K562 (cell line): ENCODE measurements at regions not wholly inside any gene's neighbourhood (a gene's known extent, or its start where the extent isn't known, plus 50 kb on each side); places are given as distances from the start of the nearest gene placed in this dataset.

ENCODE experiments used
- ATAC-seq: fragments of 200-7000 bp; cut with Tn5 transposase; 3 replicates; pipeline ENCODE4 v1.9.1; 2020; ENCODE audit warnings: moderate library complexity
- BruUV-seq: library from RNA; stranded (reverse); fragments of 400-500 nt; replicated peaks from 2 replicates; lab custom pipeline; 2021; lab: Mats Ljungman, UMichigan
- CTCF ChIA-PET: fragments of 300-600 bp; formaldehyde crosslinking; extraction: SDS; loops from one replicate; lab custom pipeline; 2021; ENCODE audit warnings: low intra/inter-chr PET ratio; lab: Yijun Ruan, JAX
- POLR2A ChIA-PET: fragments of 300-600, 350-650 bp; sonication (Branson Sonifier 250); formaldehyde crosslinking; extraction: SDS; loops from one replicate; lab custom pipeline; 2021; ENCODE audit warnings: antibody characterized with exemption, inconsistent platforms; lab: Yijun Ruan, JAX
- DNase-seq, 4 experiments: peaks; one replicate each; pipeline versions ENCODE4 v3.0.0 to v3.0.0-alpha.2; 2011 to 2018; ENCODE audit warnings: low spot score in 3 of 4, mixed read lengths in 3 of 4; ENCODE audit errors: extremely low read depth in 1 of 4
- FAIRE-seq: peaks from 2 replicates; lab custom pipeline; 2011; peaks lifted over from hg19 to GRCh38; lab: Jason Lieb, UNC
- H2AFZ ChIP-seq: 2 replicates; pipeline ENCODE4 v1.6.0; 2011; ENCODE audit warnings: low read depth, low read length, control low read depth, inconsistent platforms
- H3K27ac ChIP-seq: fragments of 200-600 bp; 3 replicates; pipeline ENCODE4 v1.8.0; 2011; ENCODE audit warnings: low read depth, mild to moderate bottlenecking, control low read depth, inconsistent platforms, low read length, moderate library complexity, mixed read lengths; ENCODE audit errors: extremely low read depth
- H3K27me3 ChIP-seq, 2 experiments: fragments of 300-600 bp in 1 of 2; 2 replicates in 1 of 2; 3 replicates in 1 of 2; pipeline versions ENCODE4 v1.6.0 to v1.8.0; 2011; ENCODE audit warnings: inconsistent platforms in 2 of 2, low read length in 2 of 2, mild to moderate bottlenecking in 1 of 2, mixed read lengths in 1 of 2, moderate library complexity in 1 of 2; ENCODE audit not compliant: control insufficient read depth in 2 of 2, insufficient read depth in 2 of 2
- H3K36me3 ChIP-seq: fragments of 300-600 bp; 3 replicates; pipeline ENCODE4 v1.8.0; 2011; ENCODE audit warnings: mild to moderate bottlenecking, low read length, inconsistent platforms; ENCODE audit not compliant: control insufficient read depth, insufficient read depth
- H3K4me1 ChIP-seq, 2 experiments: fragments of 200-600 bp in 1 of 2; replicated peaks in 1 of 2; 2 replicates in 1 of 2; 3 replicates in 1 of 2; pipeline versions ENCODE4 v1.5.1 to v1.8.0; 2011; ENCODE audit warnings: inconsistent platforms in 2 of 2, low read length in 2 of 2, mild to moderate bottlenecking in 1 of 2, mixed read lengths in 1 of 2, moderate library complexity in 1 of 2; ENCODE audit not compliant: control insufficient read depth in 2 of 2, insufficient read depth in 2 of 2
- H3K4me2 ChIP-seq: 2 replicates; pipeline ENCODE4 v1.6.1; 2011; ENCODE audit warnings: low read length, control low read depth, inconsistent platforms, mixed read lengths; ENCODE audit not compliant: insufficient read depth
- H3K4me3 ChIP-seq: fragments of 200-600 bp; sonication (generic), shearing (Covaris generic); 2 replicates; pipeline ENCODE4 v1.5.1; 2016; ENCODE audit warnings: control low read depth, inconsistent platforms
- H3K79me2 ChIP-seq: fragments of 200-600 bp; 3 replicates; pipeline ENCODE4 v1.8.0; 2011; ENCODE audit warnings: low read length, inconsistent platforms; ENCODE audit not compliant: control insufficient read depth, insufficient read depth
- H3K9ac ChIP-seq, 2 experiments: 2 replicates each; pipeline versions ENCODE4 v1.6.0 to v1.6.1; 2011; ENCODE audit warnings: low read depth in 2 of 2, low read length in 2 of 2, control low read depth in 1 of 2, inconsistent platforms in 1 of 2, mild to moderate bottlenecking in 1 of 2, mixed read lengths in 1 of 2; ENCODE audit not compliant: insufficient read depth in 1 of 2
- H3K9me1 ChIP-seq: one replicate; pipeline ENCODE4 v1.6.0; 2011; ENCODE audit warnings: inconsistent platforms, mild to moderate bottlenecking, low read length, moderate library complexity; ENCODE audit not compliant: control insufficient read depth, insufficient read depth
- H3K9me3 ChIP-seq: replicated peaks from 2 replicates; pipeline ENCODE4 v1.5.1; 2011; ENCODE audit warnings: low read depth, low read length, inconsistent platforms; ENCODE audit not compliant: control insufficient read depth, insufficient read depth
- H4K20me1 ChIP-seq: replicated peaks from 2 replicates; pipeline ENCODE4 v1.6.1; 2011; ENCODE audit warnings: low read length, inconsistent platforms, mixed read lengths; ENCODE audit not compliant: control insufficient read depth, insufficient read depth
- C11orf30 ChIP-seq: fragments of 450-650 bp; IDR thresholded peaks from 2 replicates; pipeline ENCODE4 v1.6.1; 2016; ENCODE audit warnings: low read depth, mild to moderate bottlenecking
- EGR1 ChIP-seq: fragments of 450-650 bp; conservative IDR thresholded peaks from 2 replicates; pipeline ENCODE4 v1.6.1; 2017; ENCODE audit warnings: mild to moderate bottlenecking
- HDAC3 ChIP-seq: fragments of 450-650 bp; IDR thresholded peaks from 2 replicates; pipeline ENCODE4 v1.6.1; 2018; ENCODE audit warnings: borderline replicate concordance, mild to moderate bottlenecking, moderate library complexity; ENCODE audit not compliant: partially characterized antibody
- MAFG ChIP-seq: fragments of 450-650 bp; conservative IDR thresholded peaks from 2 replicates; pipeline ENCODE4 v1.6.1; 2016; ENCODE audit warnings: missing genetic modification characterization, missing compliant biosample characterization
- SP2 ChIP-seq: IDR thresholded peaks from 2 replicates; pipeline ENCODE4 v1.6.1; 2011; ENCODE audit warnings: mild to moderate bottlenecking, low read depth, low read length, moderate library complexity; ENCODE audit not compliant: poor library complexity, severe bottlenecking; ENCODE audit errors: extremely low read depth
- ZBTB33 ChIP-seq: sonication (generic); formaldehyde crosslinking; IDR thresholded peaks from 2 replicates; pipeline ENCODE4 v1.8.1; 2023; ENCODE audit warnings: mild to moderate bottlenecking, missing genetic modification reagents
- ZNF282 ChIP-seq: sonication (generic); formaldehyde crosslinking; IDR thresholded peaks from 2 replicates; pipeline ENCODE4 v1.8.1; 2023; ENCODE audit warnings: missing genetic modification reagents
- WGBS: fragments of 100-300 bp; shearing (Covaris generic); methylation state at CpG from one replicate; pipeline ENCODE4 v1.1.6; 2016; ENCODE audit warnings: low coverage, mixed read lengths; ENCODE audit not compliant: insufficient coverage; ENCODE audit errors: missing lambda C conversion rate; 5-methylcytosine and 5-hydroxymethylcytosine counted together
- in situ Hi-C: fragments of 300-500 bp; cut with MboI; formaldehyde crosslinking; loops from 4 replicates; pipeline ENCODE4 v1.15.0; 2018; ENCODE audit warnings: inconsistent platforms, mixed read lengths
- intact Hi-C: fragments of 100-400 bp; cut with micrococcal nuclease; formaldehyde crosslinking; loops from 2 replicates; pipeline ENCODE4 v1.14.2; 2022
- TF ChIP-seq, protein P1 (sequence below): fragments of 250-450 bp; sonication (Bioruptor Pico); IDR thresholded peaks from 2 replicates; pipeline ENCODE4 v1.4.0; 2020

- H3K4me2 ChIP-seq: no peak overlapping the region
- H4K20me1 ChIP-seq: no peaks in the 10 kb centered on the region
- no peaks in the 10 kb centered on the region for H3K79me2 ChIP-seq
- 0 out of 2 replicates have a peak, but pooled peaks have one; percentile 5 for TF ChIP-seq EGR1
- peak; percentile 59; the same call in 1 of the 2 replicates for TF ChIP-seq ZBTB33 (CRISPR knock-in tag)
- TF ChIP-seq HDAC3: no peak
- BruUV-seq: no TSS peak
- no peak overlapping the region for H3K27ac ChIP-seq
- no peaks in the 10 kb centered on the region for H3K36me3 ChIP-seq
- 73% methylated on average over 5 of the region's 5 CpGs for WGBS
- in situ Hi-C loops: no loop called here
- H3K4me3 ChIP-seq: no peak overlapping the region
- DNase-seq (no peak), ATAC-seq (no peak), FAIRE-seq (no peak)
- no peaks in the 10 kb centered on the region for H3K27me3 ChIP-seq
- no peak overlapping the region for H3K9ac ChIP-seq
- H3K9me3 ChIP-seq: no peaks in the 10 kb centered on the region
- peaks cover 0 to 9% of the 10 kb centered on the region in 2 experiments; a peak in 2 of 5 replicates for H3K4me1 ChIP-seq
- no peak overlapping the region for H2AFZ ChIP-seq
- CTCF ChIA-PET: no interaction called here
- intact Hi-C loops: no loop called here
- H3K9me1 ChIP-seq: no peaks in the 10 kb centered on the region
- POLR2A ChIA-PET: interaction anchor here (1.3 kb wide), 1 partner anchor 9 kb away, joined by 3 read pairs; no protein-coding TSS in a partner anchor
Observed at GRCh38 chr1:166603296-166603695, 236.0 kb upstream of the POGK start.

DNA sequence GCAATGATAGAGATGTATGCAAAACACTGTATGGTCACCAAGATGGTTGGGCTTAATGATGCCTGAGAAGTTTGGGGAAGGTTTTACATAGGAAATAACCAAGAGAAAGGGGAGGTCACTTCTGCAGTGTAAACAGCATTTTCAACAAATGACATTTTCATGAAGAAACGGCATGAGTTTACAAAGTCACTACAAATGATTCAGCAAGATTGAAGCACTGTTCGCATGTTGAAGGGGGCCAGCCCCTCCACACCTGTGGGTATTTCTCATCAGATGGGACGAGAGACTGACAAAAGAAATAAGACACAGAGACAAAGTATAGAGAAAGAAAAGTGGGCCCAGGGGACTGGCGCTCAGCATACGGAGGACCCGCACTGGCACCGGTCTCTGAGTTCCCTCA is 234.1 kb upstream of the POGK start:
- in situ Hi-C loops (no loop called here), intact Hi-C loops (no loop called here)
- Histone ChIP-seq H2AFZ (peak overlapping the region; percentile 72), H3K9ac (no peak overlapping the region), H3K4me2 (peak overlapping the region; percentile 52), H3K79me2 (no peaks in the 10 kb centered on the region), H4K20me1 (no peaks in the 10 kb centered on the region), H3K9me1 (no peaks in the 10 kb centered on the region), H3K27ac (no peak overlapping the region), H3K4me3 (no peak overlapping the region), H3K4me1 (peaks cover 0 to 9% of the 10 kb centered on the region in 2 experiments; a peak in 2 of 5 replicates), H3K9me3 (no peaks in the 10 kb centered on the region), H3K36me3 (no peaks in the 10 kb centered on the region), H3K27me3 (no peaks in the 10 kb centered on the region)
- 33% methylated on average over 6 of the region's 7 CpGs for WGBS
- CTCF ChIA-PET: no interaction called here
- POLR2A ChIA-PET: interaction anchor here (1.1 kb wide), 1 partner anchor 11 kb away, joined by 4 read pairs; no protein-coding TSS in a partner anchor
- no peak for FAIRE-seq
- DNase-seq: no peak
- no TSS peak for BruUV-seq
- ATAC-seq: peak; percentile 45
- TF ChIP-seq C11orf30: peak; percentile 76
- TF ChIP-seq SP2: no peak
- TF ChIP-seq ZNF282 (CRISPR knock-in tag): no peak
- peak; percentile 61 for TF ChIP-seq MAFG
- TF ChIP-seq, protein P1, sequence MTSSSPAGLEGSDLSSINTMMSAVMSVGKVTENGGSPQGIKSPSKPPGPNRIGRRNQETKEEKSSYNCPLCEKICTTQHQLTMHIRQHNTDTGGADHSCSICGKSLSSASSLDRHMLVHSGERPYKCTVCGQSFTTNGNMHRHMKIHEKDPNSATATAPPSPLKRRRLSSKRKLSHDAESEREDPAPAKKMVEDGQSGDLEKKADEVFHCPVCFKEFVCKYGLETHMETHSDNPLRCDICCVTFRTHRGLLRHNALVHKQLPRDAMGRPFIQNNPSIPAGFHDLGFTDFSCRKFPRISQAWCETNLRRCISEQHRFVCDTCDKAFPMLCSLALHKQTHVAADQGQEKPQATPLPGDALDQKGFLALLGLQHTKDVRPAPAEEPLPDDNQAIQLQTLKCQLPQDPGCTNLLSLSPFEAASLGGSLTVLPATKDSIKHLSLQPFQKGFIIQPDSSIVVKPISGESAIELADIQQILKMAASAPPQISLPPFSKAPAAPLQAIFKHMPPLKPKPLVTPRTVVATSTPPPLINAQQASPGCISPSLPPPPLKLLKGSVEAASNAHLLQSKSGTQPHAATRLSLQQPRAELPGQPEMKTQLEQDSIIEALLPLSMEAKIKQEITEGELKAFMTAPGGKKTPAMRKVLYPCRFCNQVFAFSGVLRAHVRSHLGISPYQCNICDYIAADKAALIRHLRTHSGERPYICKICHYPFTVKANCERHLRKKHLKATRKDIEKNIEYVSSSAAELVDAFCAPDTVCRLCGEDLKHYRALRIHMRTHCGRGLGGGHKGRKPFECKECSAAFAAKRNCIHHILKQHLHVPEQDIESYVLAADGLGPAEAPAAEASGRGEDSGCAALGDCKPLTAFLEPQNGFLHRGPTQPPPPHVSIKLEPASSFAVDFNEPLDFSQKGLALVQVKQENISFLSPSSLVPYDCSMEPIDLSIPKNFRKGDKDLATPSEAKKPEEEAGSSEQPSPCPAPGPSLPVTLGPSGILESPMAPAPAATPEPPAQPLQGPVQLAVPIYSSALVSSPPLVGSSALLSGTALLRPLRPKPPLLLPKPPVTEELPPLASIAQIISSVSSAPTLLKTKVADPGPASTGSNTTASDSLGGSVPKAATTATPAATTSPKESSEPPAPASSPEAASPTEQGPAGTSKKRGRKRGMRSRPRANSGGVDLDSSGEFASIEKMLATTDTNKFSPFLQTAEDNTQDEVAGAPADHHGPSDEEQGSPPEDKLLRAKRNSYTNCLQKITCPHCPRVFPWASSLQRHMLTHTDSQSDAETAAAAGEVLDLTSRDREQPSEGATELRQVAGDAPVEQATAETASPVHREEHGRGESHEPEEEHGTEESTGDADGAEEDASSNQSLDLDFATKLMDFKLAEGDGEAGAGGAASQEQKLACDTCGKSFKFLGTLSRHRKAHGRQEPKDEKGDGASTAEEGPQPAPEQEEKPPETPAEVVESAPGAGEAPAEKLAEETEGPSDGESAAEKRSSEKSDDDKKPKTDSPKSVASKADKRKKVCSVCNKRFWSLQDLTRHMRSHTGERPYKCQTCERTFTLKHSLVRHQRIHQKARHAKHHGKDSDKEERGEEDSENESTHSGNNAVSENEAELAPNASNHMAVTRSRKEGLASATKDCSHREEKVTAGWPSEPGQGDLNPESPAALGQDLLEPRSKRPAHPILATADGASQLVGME (CRISPR knock-in tag): no peak
